MM.1S (cell line): ENCODE measurements at regions not wholly inside any gene's neighbourhood (a gene's known extent, or its start where the extent isn't known, plus 50 kb on each side); places are given as distances from the start of the nearest gene placed in this dataset.

Experiments used
- CTCF ChIP-seq: fragments of 300-600 bp; sonication (generic); IDR thresholded peaks from 2 replicates; pipeline ENCODE4 v1.5.1; 2016; ENCODE audit warnings: antibody characterized with exemption, low read length, mixed read lengths
- EZH2 ChIP-seq: fragments of 300-600 bp; sonication (generic); optimal IDR thresholded peaks from 2 replicates; pipeline ENCODE3; 2017; ENCODE audit warnings: low read depth, mild to moderate bottlenecking, antibody characterized with exemption, low read length, mixed read lengths
- EZH2phosphoT487 ChIP-seq: fragments of 300-600 bp; sonication (generic); IDR thresholded peaks from 2 replicates; pipeline ENCODE4 v1.6.1; 2018; ENCODE audit warnings: antibody characterized with exemption, low read length

GRCh38 chr13:22653866-22654265 lies 526.9 kb upstream of the SGCG start:
- TF ChIP-seq CTCF: no peak
- no peak for TF ChIP-seq EZH2
- TF ChIP-seq EZH2phosphoT487: no peak
